Endodermal cell (in vitro differentiated cells): ENCODE measurements at regions not wholly inside any gene's neighbourhood (a gene's known extent, or its start where the extent isn't known, plus 50 kb on each side); places are given as distances from the start of the nearest gene placed in this dataset.
A peak's percentile ranks its signal among the peaks of the same experiment; 100 is the strongest.

Experiments
- DNase-seq: peaks from one replicate; pipeline ENCODE4 v3.0.0-alpha.2; 2017
- H3K27ac ChIP-seq: 2 replicates; pipeline ENCODE4 v1.5.1; 2013; ENCODE audit warnings: mild to moderate bottlenecking, low read depth, low read length, moderate library complexity
- H3K27me3 ChIP-seq: 2 replicates; pipeline ENCODE4 v1.6.1; 2013; ENCODE audit warnings: mild to moderate bottlenecking, low read length, moderate library complexity; ENCODE audit not compliant: insufficient read depth, control insufficient read depth, poor library complexity, severe bottlenecking
- H3K36me3 ChIP-seq: 2 replicates; pipeline ENCODE4 v1.7.0; 2013; ENCODE audit warnings: mild to moderate bottlenecking, low read length, moderate library complexity; ENCODE audit not compliant: control insufficient read depth, insufficient read depth
- H3K4me1 ChIP-seq: one replicate; pipeline ENCODE4 v1.7.0; 2013; ENCODE audit warnings: low read length; ENCODE audit not compliant: control insufficient read depth, insufficient read depth
- H3K4me3 ChIP-seq: 2 replicates; pipeline ENCODE4 v1.5.1; 2013; ENCODE audit warnings: mild to moderate bottlenecking, low read length, moderate library complexity
- H3K9ac ChIP-seq: 2 replicates; pipeline ENCODE4 v1.6.1; 2013; ENCODE audit warnings: mild to moderate bottlenecking, low read length, moderate library complexity; ENCODE audit not compliant: poor library complexity, severe bottlenecking; ENCODE audit errors: extremely low read depth
- H3K9me3 ChIP-seq: 2 replicates; pipeline ENCODE4 v1.6.1; 2013; ENCODE audit warnings: mild to moderate bottlenecking, low read length, moderate library complexity; ENCODE audit not compliant: control insufficient read depth
- H3K27ac Mint-ChIP-seq: 2 replicates; pipeline ENCODE4 v1.8.0; 2020; ENCODE audit warnings: mixed read lengths
- H3K27me3 Mint-ChIP-seq: 2 replicates; pipeline ENCODE4 v1.8.0; 2021; ENCODE audit warnings: mild to moderate bottlenecking, mixed read lengths; ENCODE audit not compliant: insufficient read depth
- H3K36me3 Mint-ChIP-seq: 2 replicates; pipeline ENCODE4 v1.8.0; 2020; ENCODE audit warnings: low read depth, mixed read lengths
- H3K4me1 Mint-ChIP-seq: 2 replicates; pipeline ENCODE4 v1.8.0; 2020; ENCODE audit warnings: mixed read lengths
- H3K4me3 Mint-ChIP-seq: 2 replicates; pipeline ENCODE4 v1.8.0; 2020; ENCODE audit warnings: mild to moderate bottlenecking, moderate library complexity, mixed read lengths
- H3K9me3 Mint-ChIP-seq: 2 replicates; pipeline ENCODE4 v1.8.0; 2020; ENCODE audit warnings: mild to moderate bottlenecking, mixed read lengths
- CTCF ChIP-seq: fragments of 200-600 bp; sonication (generic); conservative IDR thresholded peaks from 2 replicates; pipeline ENCODE4 v1.5.0; 2021; ENCODE audit warnings: antibody characterized with exemption, mild to moderate bottlenecking
- WGBS, 2 experiments: methylation state at CpG; one replicate each; pipeline versions ENCODE4 v1.1.5 to v1.1.7; 2013; ENCODE audit warnings: missing lambda C conversion rate in 2 of 2, mixed read lengths in 1 of 2; ENCODE audit not compliant: insufficient coverage in 1 of 2, insufficient read length in 1 of 2; 5-methylcytosine and 5-hydroxymethylcytosine counted together

- Mint-ChIP-seq H3K4me1 (peaks cover 13% of the 10 kb centered on the region), H3K36me3 (no peaks in the 10 kb centered on the region), H3K9me3 (no peaks in the 10 kb centered on the region), H3K27ac (no peak overlapping the region), H3K27me3 (no peaks in the 10 kb centered on the region), H3K4me3 (no peak overlapping the region)
- no peak for TF ChIP-seq CTCF
- peak overlapping the region; percentile 0 for H3K27ac ChIP-seq
- H3K9ac ChIP-seq = no peak overlapping the region
- H3K4me1 ChIP-seq = no peaks in the 10 kb centered on the region
- no peaks in the 10 kb centered on the region for H3K27me3 ChIP-seq
- H3K9me3 ChIP-seq = no peaks in the 10 kb centered on the region
- no peak for DNase-seq
- H3K36me3 ChIP-seq = no peaks in the 10 kb centered on the region
- H3K4me3 ChIP-seq = no peak overlapping the region
- WGBS, 2 experiments = 0% methylated on average over 1 of the region's 1 CpG
Measured at GRCh38 chr7:84549409-84549808, 354.8 kb upstream of the SEMA3A start.

GRCh38 chr7:84548366-84549365, 354.1 kb upstream of the SEMA3A start:
- Histone ChIP-seq H3K27me3 (no peaks in the 10 kb centered on the region), H3K9ac (no peak overlapping the region), H3K4me1 (no peaks in the 10 kb centered on the region), H3K9me3 (no peaks in the 10 kb centered on the region), H3K36me3 (no peaks in the 10 kb centered on the region), H3K4me3 (no peak overlapping the region), H3K27ac (peak overlapping the region; percentile 10)
- Mint-ChIP-seq H3K4me1 (peaks cover 13% of the 10 kb centered on the region), H3K4me3 (no peak overlapping the region), H3K27ac (no peak overlapping the region), H3K27me3 (no peaks in the 10 kb centered on the region), H3K36me3 (no peaks in the 10 kb centered on the region), H3K9me3 (no peaks in the 10 kb centered on the region)
- peak; percentile 39 for DNase-seq
- 0 to 63% methylated on average over 1 to 5 of the region's 5 CpGs for WGBS, 2 experiments
- no peak for TF ChIP-seq CTCF

- 67 to 97% methylated on average over 1 to 2 of the region's 2 CpGs for WGBS, 2 experiments
- DNase-seq = no peak
- H3K27ac ChIP-seq = no peak overlapping the region
- TF ChIP-seq CTCF = no peak
- H3K9me3 ChIP-seq = no peaks in the 10 kb centered on the region
- no peaks in the 10 kb centered on the region for H3K4me1 ChIP-seq
- H3K9ac ChIP-seq = no peak overlapping the region
- no peak overlapping the region for H3K4me3 ChIP-seq
- H3K27me3 ChIP-seq = no peaks in the 10 kb centered on the region
- H3K27ac Mint-ChIP-seq = no peak overlapping the region
- no peak overlapping the region for H3K4me3 Mint-ChIP-seq
- no peaks in the 10 kb centered on the region for H3K36me3 Mint-ChIP-seq
- no peaks in the 10 kb centered on the region for H3K9me3 Mint-ChIP-seq
- no peaks in the 10 kb centered on the region for H3K36me3 ChIP-seq
- no peaks in the 10 kb centered on the region for H3K27me3 Mint-ChIP-seq
- peaks cover 13% of the 10 kb centered on the region for H3K4me1 Mint-ChIP-seq
Measured at GRCh38 chr7:84547331-84547730, 352.7 kb upstream of the SEMA3A start.
